ENCODE measurements at regions not wholly inside any gene's neighbourhood (a gene's known extent, or its start where the extent isn't known, plus 50 kb on each side); places are given as distances from the start of the nearest gene placed in this dataset.

DNA sequence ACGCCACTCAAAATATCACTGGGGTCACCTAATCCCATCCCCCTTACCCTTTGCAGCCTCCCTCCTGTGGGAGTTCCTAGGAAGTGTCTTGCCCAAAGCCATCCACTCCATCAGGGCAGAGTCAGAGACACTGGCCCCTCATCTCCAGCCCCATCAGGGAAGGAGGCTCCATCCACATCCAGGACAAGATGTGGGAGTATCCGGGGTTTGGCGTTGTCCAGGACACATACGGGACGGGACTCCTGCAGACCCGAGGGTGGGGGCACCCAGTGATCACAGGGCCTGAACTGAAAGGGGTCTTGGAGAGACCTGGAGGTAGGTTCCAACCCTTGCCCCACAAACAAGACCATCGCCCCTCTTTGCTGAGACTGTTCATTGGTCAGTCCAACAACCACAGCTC lies 348.2 kb downstream of the MATN1 start:
- no peaks in the 10 kb centered on the region for H3K9me3 ChIP-seq
- no peak for DNase-seq (ENCODE audit: low read depth in 1 of 2, low spot score in 1 of 2)
- no peak overlapping the region for H3K4me3 ChIP-seq
- no peak overlapping the region for H3K27ac ChIP-seq
- ChIA-PET CTCF (no interaction called here), POLR2A (no interaction called here)
- no peaks in the 10 kb centered on the region for H3K4me1 ChIP-seq
- TF ChIP-seq HEYL (CRISPR knock-in tag; IDR thresholded peaks at IDR 0.05) (no peak), GATA3 (IDR thresholded peaks at IDR 0.05; ENCODE audit: borderline replicate concordance) (no peak), FOSL2 (IDR thresholded peaks at IDR 0.05) (no peak), FOSL2 (CRISPR knock-in tag; IDR thresholded peaks at IDR 0.05) (no peak), HDAC2 (IDR thresholded peaks at IDR 0.05) (no peak), ZNF302 (CRISPR knock-in tag; IDR thresholded peaks at IDR 0.05) (no peak), SMC3 (IDR thresholded peaks at IDR 0.05) (no peak), CBX2 (IDR thresholded peaks at IDR 0.05; ENCODE audit: borderline replicate concordance, low read depth) (no peak), PHF8 (IDR thresholded peaks at IDR 0.05; ENCODE audit: borderline replicate concordance, low read depth) (no peak), CHD2 (IDR thresholded peaks at IDR 0.05; ENCODE audit: low read length, partially characterized antibody) (no peak), CEBPB (IDR thresholded peaks at IDR 0.05) (no peak), ESRRA (IDR thresholded peaks at IDR 0.05; ENCODE audit: borderline replicate concordance, low read length) (no peak), CHD4 (IDR thresholded peaks at IDR 0.05; ENCODE audit: borderline replicate concordance) (no peak), KDM5A (IDR thresholded peaks at IDR 0.05) (no peak), HOXB5 (CRISPR knock-in tag; IDR thresholded peaks at IDR 0.05) (no peak), MAZ (IDR thresholded peaks at IDR 0.05; ENCODE audit: borderline replicate concordance, low read depth, low read length) (no peak), NPAS2 (CRISPR knock-in tag; IDR thresholded peaks at IDR 0.05; ENCODE audit: borderline replicate concordance) (no peak), NR3C1 (IDR thresholded peaks at IDR 0.05) (no peak)
- TF ChIP-seq, protein P1, sequence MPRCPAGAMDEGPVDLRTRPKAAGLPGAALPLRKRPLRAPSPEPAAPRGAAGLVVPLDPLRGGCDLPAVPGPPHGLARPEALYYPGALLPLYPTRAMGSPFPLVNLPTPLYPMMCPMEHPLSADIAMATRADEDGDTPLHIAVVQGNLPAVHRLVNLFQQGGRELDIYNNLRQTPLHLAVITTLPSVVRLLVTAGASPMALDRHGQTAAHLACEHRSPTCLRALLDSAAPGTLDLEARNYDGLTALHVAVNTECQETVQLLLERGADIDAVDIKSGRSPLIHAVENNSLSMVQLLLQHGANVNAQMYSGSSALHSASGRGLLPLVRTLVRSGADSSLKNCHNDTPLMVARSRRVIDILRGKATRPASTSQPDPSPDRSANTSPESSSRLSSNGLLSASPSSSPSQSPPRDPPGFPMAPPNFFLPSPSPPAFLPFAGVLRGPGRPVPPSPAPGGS (IDR thresholded peaks at IDR 0.05): no peak
- TF ChIP-seq, protein P2, sequence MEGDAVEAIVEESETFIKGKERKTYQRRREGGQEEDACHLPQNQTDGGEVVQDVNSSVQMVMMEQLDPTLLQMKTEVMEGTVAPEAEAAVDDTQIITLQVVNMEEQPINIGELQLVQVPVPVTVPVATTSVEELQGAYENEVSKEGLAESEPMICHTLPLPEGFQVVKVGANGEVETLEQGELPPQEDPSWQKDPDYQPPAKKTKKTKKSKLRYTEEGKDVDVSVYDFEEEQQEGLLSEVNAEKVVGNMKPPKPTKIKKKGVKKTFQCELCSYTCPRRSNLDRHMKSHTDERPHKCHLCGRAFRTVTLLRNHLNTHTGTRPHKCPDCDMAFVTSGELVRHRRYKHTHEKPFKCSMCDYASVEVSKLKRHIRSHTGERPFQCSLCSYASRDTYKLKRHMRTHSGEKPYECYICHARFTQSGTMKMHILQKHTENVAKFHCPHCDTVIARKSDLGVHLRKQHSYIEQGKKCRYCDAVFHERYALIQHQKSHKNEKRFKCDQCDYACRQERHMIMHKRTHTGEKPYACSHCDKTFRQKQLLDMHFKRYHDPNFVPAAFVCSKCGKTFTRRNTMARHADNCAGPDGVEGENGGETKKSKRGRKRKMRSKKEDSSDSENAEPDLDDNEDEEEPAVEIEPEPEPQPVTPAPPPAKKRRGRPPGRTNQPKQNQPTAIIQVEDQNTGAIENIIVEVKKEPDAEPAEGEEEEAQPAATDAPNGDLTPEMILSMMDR (IDR thresholded peaks at IDR 0.05): no peak
- TF ChIP-seq, protein P3, sequence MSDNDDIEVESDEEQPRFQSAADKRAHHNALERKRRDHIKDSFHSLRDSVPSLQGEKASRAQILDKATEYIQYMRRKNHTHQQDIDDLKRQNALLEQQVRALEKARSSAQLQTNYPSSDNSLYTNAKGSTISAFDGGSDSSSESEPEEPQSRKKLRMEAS (IDR thresholded peaks at IDR 0.05): no peak
- no peak for ATAC-seq
- no peak overlapping the region for H3K4me2 ChIP-seq
- no peak for FAIRE-seq
- 55% methylated on average over 7 of the region's 7 CpGs for WGBS (ENCODE audit: missing lambda C conversion rate)

DNA sequence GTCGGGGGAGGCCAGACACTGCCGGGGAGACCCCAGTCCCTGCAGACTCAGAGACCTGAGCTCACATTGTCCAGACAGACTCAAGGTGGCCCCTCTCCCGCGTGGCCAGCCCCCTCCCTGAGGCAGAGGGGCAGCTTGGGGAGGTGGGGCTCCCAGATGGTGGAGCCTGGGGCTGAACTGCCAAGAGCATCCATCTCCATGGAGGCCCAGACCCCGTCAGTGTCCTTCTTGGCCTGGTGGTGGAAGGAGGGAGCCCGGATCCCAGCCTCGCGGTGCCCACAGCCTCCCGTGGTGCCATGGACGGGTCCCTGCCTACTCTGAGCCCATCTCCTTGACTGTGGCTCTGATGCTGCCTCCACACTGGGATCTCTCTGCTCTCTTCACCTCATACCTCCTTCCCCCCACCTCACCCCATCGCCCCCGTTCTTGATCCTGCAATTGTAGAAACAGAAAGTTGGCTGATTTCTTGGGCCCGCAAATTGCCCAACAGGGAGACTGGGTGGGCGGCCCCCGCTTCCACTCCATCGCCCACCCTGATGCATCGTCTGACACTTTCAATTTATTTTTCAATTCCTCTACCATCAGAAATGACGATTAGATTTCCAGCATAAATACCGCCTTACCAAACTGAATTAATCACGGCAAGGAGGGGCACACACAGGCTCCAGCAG lies 348.9 kb downstream of the MATN1 start:
- ChIA-PET POLR2A (no interaction called here), CTCF (no interaction called here)
- no peak overlapping the region for H3K27ac ChIP-seq
- FAIRE-seq: no peak
- no peaks in the 10 kb centered on the region for H3K9me3 ChIP-seq
- no peak overlapping the region for H3K4me3 ChIP-seq
- WGBS (ENCODE audit: missing lambda C conversion rate): 66% methylated on average over 14 of the region's 20 CpGs
- TF ChIP-seq ZNF302 (CRISPR knock-in tag; IDR thresholded peaks at IDR 0.05): no peak
- no peak for TF ChIP-seq ESRRA (IDR thresholded peaks at IDR 0.05; ENCODE audit: borderline replicate concordance, low read length)
- TF ChIP-seq FOXS1 (CRISPR knock-in tag; IDR thresholded peaks at IDR 0.05): no peak
- no peak for DNase-seq (ENCODE audit: low read depth in 1 of 2, low spot score in 1 of 2)
- H3K4me2 ChIP-seq: no peak overlapping the region
- H3K4me1 ChIP-seq: no peaks in the 10 kb centered on the region
- no peak for ATAC-seq
